HG03066 (cell line): ENCODE measurements at regions not wholly inside any gene's neighbourhood (a gene's known extent, or its start where the extent isn't known, plus 50 kb on each side); places are given as distances from the start of the nearest gene placed in this dataset.

Experiments used
- ATAC-seq: cut with Tn5 transposase; IDR thresholded peaks from one replicate; pipeline ENCODE4 v1.9.1; 2021; ENCODE audit warnings: low read depth; ENCODE audit not compliant: unreplicated experiment

DNA sequence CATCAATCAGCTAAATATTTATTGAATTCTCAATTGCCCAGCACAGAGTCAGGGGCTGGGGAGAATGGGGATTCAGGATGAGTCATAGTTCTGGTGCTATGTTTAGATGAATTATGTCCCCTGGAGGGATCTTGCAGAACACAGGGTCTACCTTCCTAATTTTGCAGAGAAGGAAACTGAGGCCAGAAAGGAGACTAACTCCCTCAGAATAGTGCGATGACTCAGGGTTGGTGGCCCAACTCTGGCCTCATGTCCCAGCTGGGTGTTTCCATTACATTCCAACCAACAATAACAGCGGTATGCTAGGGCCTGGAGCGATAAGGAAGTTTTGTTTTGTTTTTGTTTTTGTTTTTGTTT lies 270.9 kb downstream of the TLE3 start:
- ATAC-seq = no peak

DNA sequence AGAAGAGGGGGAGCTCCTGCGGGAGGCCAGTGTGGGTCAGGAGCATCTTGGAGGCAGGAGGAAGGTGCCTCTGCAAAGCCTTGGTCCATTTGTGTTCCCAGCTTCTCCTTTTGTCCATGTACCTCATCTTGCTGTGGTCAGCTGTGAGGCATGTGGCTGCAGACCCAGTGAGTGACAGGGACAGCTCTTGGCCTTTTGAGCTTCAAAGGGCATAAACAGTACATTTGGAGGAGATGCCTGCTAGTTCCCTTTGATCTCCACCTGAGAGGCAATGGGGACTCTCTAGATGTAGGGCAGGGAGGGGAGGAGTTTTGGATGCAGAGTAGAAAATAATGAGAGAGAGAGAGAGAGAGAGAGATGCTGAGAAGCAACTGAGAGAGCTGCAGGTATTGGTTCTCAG lies 270.0 kb downstream of the TLE3 start:
- no peak for ATAC-seq

- no peak for ATAC-seq
These were observed 269.4 kb downstream of the TLE3 start for GRCh38 chr15:69828181-69828828.

DNA sequence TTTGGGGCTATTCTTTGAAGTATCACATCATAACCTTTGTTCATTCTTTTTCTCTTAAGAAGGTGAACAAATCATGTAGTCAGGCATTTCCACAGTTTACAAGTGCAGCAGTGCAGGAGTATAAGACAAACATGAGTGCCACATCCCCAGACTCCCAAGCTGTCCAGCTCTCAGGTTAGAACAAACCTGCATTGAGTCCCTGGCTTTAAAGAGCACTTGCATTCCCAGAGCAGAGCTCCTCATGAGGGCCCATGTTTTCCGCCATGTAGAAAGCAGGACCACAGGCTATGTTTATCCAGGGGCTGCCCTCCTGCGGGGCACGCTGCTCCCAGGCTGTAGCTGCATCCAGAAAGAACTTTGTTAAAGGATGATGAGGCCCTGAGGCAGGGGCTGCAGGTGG lies 267.7 kb downstream of the TLE3 start:
- no peak for ATAC-seq

GRCh38 chr15:69830430-69830829 lies 267.3 kb downstream of the TLE3 start:
- no peak for ATAC-seq

DNA sequence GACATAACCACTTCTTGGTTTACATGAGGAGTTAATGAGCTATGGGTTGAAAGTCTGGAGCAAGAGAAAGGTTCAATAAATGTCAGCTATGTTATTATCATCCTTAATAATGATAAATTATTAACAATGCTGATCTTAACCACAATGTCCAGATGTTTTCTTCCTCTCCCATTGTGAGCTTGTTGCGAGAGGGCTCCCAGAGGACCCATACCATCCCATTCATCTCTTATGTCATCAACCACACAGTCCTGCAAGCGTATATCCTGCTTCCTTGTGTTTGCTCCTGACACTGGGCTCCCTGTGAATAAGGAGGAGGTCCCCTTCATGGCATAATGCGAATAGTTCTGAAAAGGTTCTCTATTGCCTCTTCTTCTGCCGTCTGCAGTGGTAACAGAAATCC lies 266.8 kb downstream of the TLE3 start:
- no peak for ATAC-seq

DNA sequence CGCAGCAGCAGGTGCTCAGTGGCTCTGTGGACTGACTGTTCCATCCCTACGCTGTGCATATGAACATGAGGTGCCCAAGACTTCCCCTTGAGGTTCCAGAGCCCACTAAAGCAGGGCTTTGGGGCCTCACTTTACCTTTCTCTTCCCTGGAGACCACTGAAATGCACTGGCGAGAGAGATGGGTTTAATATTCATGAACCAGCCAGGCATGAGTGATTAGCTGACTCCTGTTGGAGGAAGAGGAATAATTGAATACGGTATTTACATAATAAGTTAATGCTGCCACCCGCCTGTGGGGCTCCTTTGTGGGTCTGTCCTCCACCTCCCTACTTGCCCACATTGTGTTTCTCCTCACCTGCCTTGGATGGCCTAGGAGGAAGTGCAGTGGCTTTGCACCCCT lies 263.4 kb downstream of the TLE3 start:
- no peak for ATAC-seq

- no peak for ATAC-seq
These were observed 263.0 kb downstream of the TLE3 start for GRCh38 chr15:69834761-69835160.

GRCh38 chr15:69836048-69836447 lies 261.7 kb downstream of the TLE3 start:
- no peak for ATAC-seq

DNA sequence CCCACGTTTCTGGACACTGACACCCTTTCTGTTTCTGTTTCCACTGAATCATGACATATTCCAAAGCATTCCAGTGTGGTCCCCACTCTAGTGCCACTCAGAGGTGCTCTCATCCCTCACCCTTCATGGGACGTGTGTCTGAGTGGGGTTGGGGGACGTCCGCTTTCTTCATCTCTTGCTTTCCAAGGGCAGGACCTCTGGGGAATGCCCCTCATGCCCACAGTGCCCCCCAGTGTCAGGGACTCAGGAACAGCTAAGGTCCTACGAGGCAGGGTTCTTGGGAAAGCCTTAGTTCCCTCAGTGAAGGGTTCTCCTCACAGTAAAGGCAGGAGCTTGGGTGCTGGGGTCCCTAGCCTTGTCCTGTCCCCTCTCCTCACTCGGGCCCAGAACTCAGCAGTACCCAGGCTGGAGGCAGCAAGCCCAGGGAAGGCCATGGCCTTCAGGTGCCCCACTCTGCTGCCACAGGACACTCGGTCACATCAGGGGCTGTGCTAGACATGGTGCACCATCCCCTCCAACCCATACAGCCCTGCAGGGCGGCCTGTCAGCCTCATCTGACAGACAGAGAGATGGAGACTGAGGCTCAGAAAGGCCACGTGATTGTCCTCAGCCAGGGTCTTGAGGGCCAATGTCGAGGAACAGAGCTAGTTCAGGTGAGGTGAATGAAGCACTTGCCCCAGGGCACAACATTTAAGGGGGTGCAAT lies 261.0 kb downstream of the TLE3 start:
- no peak for ATAC-seq

DNA sequence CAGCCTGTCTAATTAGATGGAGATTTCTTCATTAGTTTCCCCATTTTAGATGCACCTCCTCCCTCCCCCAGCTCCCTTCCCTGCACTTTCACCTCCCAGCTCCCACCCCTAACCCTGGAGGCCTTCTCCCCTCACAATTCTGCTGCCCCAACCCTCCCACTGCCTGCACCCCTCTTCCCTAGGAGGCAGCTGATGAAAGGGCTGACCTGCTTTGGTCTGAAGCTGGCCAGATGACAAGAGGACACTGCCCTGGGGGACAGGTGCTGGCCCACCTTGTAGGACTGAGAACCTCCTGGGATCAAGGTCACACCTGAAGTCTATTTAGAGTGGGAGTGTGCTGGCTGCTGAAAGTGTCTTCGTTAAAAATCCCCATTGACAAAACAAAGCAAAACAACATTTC lies 259.4 kb downstream of the TLE3 start:
- no peak for ATAC-seq

- ATAC-seq = no peak
These were observed 258.7 kb downstream of the TLE3 start for GRCh38 chr15:69838994-69839393.

GRCh38 chr15:69841113-69841828 lies 256.4 kb downstream of the TLE3 start:
- no peak for ATAC-seq

DNA sequence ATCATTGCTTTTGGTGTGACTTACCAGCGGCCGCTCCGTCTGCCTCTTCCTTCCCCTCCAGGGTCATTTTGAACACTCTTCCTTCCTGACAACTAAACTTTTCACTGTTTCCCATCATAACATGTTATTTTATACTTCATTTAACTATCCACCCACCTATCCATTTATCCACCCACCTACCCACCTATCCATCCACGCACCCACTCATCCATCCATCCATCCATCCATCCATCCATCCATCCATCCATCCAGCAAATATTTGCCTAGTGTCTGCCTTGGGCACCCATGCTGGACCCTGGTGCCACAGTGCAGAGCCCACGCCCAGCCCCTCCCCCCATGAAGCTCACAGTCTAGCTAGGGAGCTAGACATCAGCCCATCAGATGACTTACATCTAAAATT lies 254.9 kb downstream of the TLE3 start:
- no peak for ATAC-seq

DNA sequence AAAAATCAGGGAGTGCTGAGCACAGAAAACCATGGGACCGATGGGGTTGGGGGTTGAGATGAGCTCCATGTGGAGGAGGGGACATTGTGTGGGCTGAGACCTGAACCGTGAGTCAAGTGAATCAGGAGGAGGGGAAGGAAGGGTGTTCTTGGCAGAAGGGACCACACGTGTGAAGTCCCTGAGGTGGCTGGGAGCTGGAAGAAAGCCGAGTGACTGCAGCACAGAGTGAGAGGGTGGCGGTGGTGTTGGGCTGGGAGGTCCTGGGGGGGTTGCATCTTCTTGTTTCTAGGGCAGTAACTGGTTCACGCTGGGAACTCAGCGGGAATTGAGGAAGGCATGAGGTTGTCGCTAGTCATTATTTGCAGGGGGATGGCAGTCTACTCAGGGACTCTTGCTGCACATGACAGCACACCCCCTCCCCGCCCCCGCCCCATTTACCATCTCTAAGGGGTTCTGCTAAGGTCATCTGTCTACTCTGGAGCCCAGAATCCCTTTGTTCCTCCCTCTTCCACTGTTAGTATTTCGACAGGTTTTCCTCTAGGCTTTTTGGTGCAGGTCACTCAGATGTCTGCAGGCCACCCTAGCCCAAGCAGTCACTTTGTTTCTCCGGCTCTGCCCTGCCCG lies 254.3 kb downstream of the TLE3 start:
- ATAC-seq = no peak

- ATAC-seq = no peak
These were observed 253.8 kb downstream of the TLE3 start for GRCh38 chr15:69843900-69844304.

DNA sequence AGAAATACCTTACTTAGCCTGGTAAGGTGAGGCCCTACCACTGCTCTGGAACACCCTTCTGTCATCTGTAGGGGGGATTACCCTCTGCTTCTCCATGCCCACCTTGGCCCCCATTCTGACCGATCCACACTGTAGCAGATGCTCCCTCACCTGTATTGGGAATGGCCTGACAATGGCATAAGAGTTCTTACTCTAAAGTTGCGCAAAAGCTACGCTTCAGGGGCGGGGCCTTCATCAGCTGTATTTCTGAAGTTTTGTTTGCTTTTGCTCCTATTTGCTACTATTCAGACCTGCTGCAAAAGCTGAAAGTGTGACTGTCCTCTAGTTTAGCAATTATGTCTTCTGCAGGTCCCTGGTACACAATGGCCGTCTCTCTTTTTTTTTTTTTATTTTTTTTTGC lies 252.6 kb downstream of the TLE3 start:
- no peak for ATAC-seq

DNA sequence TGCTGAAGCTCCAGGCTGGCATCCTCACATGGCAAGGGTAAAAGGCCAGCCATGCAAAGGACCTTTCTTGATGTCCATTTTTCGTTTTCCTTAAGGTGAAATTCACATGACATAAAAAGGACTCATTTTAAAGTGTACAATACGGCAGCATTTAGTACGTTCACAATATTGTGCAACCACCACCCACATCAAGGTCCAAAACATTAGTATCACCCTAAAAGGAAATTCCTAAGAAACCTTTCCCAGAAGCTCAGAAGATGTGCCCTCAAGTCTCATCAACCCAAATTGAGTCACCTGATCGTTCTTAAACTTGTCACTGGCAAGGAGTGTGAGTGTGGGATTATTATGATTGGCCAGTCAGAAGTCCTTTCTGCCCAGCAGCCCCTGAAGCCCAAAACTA lies 250.1 kb downstream of the TLE3 start:
- ATAC-seq = no peak

DNA sequence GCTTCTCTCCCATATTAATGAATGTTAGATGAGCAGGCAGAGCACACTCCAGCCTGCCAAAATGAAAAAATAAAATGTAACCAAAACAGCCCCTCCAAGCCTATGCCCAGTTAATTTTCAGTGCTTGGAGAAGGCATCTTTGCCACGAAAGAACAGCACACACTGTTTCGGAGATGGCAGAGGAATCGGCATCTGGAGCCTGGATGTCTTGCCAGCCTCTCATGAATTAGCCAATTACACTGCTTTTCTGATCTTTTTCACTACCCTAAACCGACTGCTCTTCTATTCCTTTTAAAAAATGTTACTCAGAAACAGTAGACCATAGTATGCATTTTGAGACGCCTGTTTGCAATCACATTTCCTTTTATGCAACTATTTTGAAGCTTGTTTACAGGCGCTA lies 249.6 kb downstream of the TLE3 start:
- ATAC-seq = no peak

DNA sequence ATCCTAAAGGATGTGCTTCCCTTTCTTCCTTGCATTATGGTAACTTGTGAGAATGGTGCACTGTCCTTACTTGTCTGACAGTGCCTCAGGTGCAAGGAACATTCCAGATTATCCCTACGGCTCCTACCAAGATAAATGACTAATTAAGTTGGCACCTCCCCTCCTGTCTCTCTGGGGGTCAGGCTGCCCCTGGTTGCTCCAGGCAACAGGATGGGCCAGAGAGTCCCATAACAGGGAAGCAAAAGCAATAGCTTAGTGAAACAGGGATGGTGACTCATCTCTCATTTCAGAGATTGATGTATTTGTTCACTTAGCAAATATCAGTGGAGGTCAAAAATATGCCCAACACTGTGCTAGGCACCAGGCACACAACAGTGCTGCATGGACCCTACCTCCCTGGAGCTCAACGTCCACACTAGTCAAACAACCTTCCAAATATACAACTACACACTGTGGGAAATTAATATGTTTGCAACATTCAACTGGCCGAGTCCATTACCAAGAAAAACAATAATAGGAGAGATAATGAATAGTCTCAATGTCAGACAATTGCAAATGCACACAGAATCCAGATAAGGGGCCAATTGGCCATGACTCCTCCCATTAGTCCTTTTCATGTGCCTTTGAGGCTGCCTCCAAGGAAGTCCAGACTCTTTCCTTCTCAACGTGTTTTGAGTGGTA lies 249.0 kb downstream of the TLE3 start:
- no peak for ATAC-seq

DNA sequence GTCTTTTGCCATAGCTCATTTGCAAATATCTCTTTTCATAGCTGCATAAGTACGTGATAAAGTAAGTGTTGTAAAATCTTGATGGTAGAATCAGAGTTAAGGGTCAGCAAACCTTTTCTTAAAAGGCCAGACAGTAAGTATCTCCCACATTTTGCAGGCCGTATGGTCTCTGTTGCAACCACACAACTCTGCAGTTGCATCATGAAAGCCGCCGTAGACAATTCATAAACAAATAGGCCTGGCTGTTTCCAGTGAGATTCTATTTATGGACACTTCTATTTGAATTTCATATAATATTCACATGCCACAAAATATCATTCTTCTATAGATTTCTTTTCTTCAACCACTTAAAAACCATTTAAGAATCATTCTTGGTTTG lies 248.5 kb downstream of the TLE3 start:
- ATAC-seq = no peak
